H54 (cell line): ENCODE measurements at regions not wholly inside any gene's neighbourhood (a gene's known extent, or its start where the extent isn't known, plus 50 kb on each side); places are given as distances from the start of the nearest gene placed in this dataset.
"Not testable (repeated sequence)": the region's sequence is repeated elsewhere in the genome, so short reads cannot be mapped to it uniquely, and the experiment has no call there.

ENCODE experiments used
- DNase-seq: peaks from one replicate; pipeline ENCODE4 v3.0.0; 2011; ENCODE audit warnings: low spot score, mixed read lengths; ENCODE audit not compliant: insufficient read length
- FAIRE-seq: peaks from 3 replicates; lab custom pipeline; 2011; peaks lifted over from hg19 to GRCh38; lab: Jason Lieb, UNC
- POLR2A ChIP-seq: IDR thresholded peaks from 2 replicates; pipeline ENCODE4 v1.6.1; 2011; ENCODE audit warnings: low read depth, mild to moderate bottlenecking, low read length

- no peak for FAIRE-seq
- DNase-seq: no peak
- no peak for TF ChIP-seq POLR2A
These were observed 180.2 kb upstream of the EOLA2 start for GRCh38 chrX:150118476-150118875.

DNA sequence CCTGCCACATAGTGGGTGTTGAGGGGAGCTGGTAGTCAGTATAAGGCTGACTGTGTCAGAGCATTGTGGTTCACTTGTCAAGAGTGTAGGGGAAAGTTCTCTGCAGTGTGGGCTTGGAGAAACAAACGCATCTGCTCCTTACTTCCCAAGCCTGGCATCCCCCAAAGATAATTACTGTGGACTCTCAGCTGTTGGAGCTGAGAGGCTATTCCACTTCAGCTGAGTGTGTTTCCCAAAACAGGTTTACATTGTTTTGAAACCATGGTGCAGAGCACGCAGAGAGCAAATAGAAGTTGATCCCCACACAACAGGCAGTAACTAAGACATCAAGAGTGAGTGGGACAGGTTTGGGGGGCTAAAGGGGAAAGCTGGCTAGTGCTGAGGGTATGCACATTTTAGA lies 181.0 kb upstream of the EOLA2 start:
- FAIRE-seq: no peak
- DNase-seq: no peak
- TF ChIP-seq POLR2A: no peak

DNA sequence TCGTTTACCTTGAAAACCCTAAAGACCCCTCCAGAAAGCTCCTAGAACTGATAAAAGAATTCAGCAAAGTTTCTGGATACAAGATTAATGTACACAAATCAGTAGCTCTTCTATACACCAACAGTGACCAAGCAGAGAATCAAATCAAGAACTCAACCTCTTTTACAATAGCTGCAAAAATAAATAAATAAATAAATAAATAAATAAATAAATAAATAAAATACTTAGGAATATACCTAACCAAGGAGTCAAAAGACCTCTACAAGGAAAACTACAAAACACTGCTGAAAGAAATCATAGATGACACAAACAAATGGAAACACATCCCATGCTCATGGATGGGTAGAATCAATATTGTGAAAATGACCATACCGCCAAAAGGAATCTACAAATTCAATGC lies 186.8 kb upstream of the EOLA2 start:
- FAIRE-seq, DNase-seq: not testable (repeated sequence)

DNA sequence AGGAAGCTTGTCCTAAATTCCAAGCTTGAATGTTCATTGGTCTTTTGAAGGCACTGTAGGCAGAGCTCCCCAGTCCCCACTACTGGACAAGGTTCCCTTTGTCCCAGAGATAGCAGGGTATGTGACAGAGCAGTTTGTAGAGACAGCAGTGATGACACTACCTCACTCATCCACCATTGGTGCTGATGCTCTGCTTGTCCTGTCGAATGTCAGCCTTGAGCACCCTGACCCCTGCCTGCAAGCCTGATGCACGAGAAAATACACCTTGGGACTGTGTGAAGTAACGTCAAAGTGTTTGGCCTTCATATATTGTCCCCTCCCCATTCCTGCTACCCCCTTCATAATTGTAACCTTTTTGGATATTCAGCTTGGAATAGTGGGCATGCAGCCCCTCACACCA lies 188.9 kb upstream of the EOLA2 start:
- DNase-seq: no peak
- no peak for FAIRE-seq
- TF ChIP-seq POLR2A: no peak

DNA sequence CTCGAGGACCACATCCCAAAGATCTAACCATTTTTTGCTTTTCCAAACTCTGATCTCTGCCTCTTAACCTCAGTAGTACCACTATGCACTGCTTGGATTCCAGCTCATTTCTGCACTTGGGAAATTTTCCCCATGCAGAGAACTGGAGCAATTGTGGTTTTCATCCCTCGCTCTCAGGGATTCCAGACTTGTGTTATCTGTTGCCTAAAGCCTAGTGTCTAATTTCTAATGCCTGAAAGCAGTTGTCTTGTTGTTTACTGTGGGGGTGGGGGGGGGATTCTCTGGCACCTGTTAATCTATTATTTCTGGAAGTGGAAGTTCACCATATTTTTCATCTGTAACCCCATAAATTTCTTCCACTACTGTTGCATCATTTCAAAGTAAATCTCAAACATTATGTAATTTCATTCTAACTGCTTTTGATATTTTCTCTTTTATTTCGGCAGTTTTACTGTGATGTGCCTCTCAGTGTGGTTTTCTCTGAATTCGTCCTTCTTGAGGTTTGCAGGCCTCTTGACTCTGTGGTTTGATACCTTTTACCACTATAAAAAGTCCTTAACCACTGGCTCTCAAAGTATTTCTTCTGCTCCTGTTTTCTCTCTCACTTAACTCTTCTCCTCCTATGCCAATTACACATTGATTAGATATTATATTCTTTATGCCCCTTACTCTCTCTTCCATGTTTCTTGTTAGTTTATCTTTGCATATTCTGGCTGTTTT lies 205.6 kb upstream of the EOLA2 start:
- DNase-seq (no peak), FAIRE-seq (no peak)
- no peak for TF ChIP-seq POLR2A

- FAIRE-seq (no peak), DNase-seq (no peak)
- TF ChIP-seq POLR2A: no peak
These were observed 208.1 kb upstream of the EOLA2 start for GRCh38 chrX:150146271-150146896.

GRCh38 chrX:150148749-150149672 lies 210.7 kb upstream of the EOLA2 start:
- FAIRE-seq: no peak
- TF ChIP-seq POLR2A: no peak
- no peak for DNase-seq

DNA sequence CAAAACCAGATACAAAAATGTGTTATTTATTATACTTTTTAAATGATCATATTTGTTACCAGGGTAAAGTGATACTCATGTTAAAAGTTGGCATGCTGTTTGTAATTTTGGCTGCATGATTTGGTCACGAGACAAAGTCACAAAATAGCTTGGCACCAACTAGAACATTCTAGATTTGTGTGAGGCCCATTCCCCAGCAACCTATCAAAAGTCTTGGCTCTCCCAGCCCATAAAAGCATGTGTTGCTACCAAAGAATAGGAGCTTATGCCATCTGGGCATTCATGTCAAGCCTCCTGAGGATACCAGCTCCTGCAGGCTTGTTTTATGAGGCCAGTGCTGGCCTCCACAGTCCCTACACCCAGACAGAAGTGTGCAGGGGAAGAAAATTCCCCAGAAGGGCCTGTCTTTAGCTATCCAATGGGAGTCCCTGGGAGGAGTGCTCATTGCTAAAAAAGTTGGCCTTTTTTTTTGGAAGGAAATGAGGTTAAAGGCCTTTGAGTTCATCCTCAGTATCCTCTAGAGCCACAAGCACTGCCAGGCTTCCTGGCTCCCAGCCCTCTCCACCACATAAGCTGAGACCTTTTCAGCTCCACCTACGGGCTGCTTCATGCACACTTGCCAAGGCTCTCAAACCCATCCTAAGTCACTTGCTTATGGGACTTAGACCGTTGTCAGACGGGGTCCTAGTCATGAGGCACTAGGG lies 211.9 kb upstream of the EOLA2 start:
- TF ChIP-seq POLR2A: no peak
- no peak for FAIRE-seq
- no peak for DNase-seq

DNA sequence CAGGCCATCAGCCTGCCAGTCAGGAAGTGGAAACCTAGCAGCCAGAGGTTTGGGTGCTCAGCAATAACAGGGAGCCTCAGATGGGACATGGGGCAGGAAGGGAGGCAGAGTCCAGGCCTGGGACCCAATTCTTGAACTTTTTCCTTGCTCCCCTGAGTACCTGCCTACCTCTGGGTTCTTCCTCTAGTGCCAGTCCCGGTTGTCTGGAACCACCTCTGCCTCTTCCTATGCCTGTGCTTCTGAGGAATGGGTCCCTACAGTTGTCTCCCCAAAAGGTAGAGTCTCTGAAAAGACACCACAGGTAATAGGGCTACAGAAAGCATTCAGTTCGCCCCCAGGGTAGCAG lies 212.4 kb upstream of the MAMLD1 start:
- FAIRE-seq (no peak), DNase-seq (no peak)
- no peak for TF ChIP-seq POLR2A

GRCh38 chrX:150152036-150152435 lies 211.1 kb upstream of the MAMLD1 start:
- DNase-seq: no peak
- FAIRE-seq: no peak
- no peak for TF ChIP-seq POLR2A

DNA sequence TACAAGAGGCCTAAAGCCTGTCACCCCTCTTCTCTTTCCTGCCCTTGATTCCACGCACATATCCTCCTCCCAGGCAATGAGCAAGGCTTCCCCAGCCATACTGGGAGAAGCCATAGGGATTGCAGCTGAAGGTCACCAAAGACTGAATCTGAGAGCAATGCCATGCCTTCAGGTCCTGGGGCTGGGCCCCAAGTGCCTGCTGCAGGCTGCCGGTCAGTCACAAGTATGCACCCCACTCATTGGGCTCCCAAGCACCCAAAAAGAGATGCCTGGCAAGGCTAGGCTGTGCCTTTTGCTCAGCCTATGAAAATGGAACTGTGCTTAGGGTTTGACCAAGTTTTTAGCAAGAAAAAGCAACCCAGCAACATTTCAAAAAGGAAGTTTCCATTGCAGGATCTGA lies 210.6 kb upstream of the MAMLD1 start:
- no peak for TF ChIP-seq POLR2A
- DNase-seq (no peak), FAIRE-seq (no peak)

- DNase-seq (peak; percentile 52), FAIRE-seq (no peak)
- no peak for TF ChIP-seq POLR2A
These were observed 207.6 kb upstream of the MAMLD1 start for GRCh38 chrX:150155436-150156035.

GRCh38 chrX:150156615-150157014 lies 206.5 kb upstream of the MAMLD1 start:
- FAIRE-seq (no peak), DNase-seq (no peak)
- no peak for TF ChIP-seq POLR2A

- TF ChIP-seq POLR2A: no peak
- DNase-seq (no peak), FAIRE-seq (no peak)
These were observed 205.8 kb upstream of the MAMLD1 start for GRCh38 chrX:150157291-150157690.
